GM13977 (cell line): ENCODE measurements at regions not wholly inside any gene's neighbourhood (a gene's known extent, or its start where the extent isn't known, plus 50 kb on each side); places are given as distances from the start of the nearest gene placed in this dataset.

ENCODE experiments used
- DNase-seq: peaks from one replicate; pipeline ENCODE4 v3.0.0; 2012; ENCODE audit warnings: low spot score
- in situ Hi-C: fragments of 300-500 bp; cut with MboI; formaldehyde crosslinking; loops from one replicate; pipeline ENCODE4 v1.12.0; 2022; ENCODE audit warnings: low sequenced_read_pairs, low pct_unique_long_range_greater_than_20kb, mixed read lengths, inconsistent platforms; ENCODE audit not compliant: unreplicated experiment
- TF ChIP-seq, protein P1 (sequence below): IDR thresholded peaks from 2 replicates; pipeline ENCODE4 v1.5.1; 2012; ENCODE audit warnings: mild to moderate bottlenecking, control low read depth; ENCODE audit not compliant: insufficient read depth; ENCODE audit errors: extremely low read depth, missing control alignments

DNA sequence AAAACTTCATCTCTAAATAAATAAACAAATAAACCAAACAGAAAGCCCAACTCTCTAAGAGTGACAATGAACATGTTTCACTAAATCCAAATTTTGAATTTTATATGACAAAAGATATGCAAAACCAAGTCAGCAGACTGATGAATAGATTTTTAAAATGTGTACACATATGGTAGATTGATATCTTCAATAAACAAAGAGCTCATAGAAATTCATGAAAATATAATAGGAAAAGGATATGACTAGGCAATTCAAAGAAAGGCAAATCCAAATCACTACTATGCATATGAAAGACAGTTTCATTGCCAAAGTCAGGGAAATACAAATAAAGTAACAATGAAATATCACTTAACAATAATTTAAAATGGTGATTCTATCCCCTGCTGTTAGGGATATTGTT is 63.7 kb upstream of the NBEA start:
- TF ChIP-seq, protein P1, sequence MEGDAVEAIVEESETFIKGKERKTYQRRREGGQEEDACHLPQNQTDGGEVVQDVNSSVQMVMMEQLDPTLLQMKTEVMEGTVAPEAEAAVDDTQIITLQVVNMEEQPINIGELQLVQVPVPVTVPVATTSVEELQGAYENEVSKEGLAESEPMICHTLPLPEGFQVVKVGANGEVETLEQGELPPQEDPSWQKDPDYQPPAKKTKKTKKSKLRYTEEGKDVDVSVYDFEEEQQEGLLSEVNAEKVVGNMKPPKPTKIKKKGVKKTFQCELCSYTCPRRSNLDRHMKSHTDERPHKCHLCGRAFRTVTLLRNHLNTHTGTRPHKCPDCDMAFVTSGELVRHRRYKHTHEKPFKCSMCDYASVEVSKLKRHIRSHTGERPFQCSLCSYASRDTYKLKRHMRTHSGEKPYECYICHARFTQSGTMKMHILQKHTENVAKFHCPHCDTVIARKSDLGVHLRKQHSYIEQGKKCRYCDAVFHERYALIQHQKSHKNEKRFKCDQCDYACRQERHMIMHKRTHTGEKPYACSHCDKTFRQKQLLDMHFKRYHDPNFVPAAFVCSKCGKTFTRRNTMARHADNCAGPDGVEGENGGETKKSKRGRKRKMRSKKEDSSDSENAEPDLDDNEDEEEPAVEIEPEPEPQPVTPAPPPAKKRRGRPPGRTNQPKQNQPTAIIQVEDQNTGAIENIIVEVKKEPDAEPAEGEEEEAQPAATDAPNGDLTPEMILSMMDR: no peak
- in situ Hi-C loops: no loop called here
- no peak for DNase-seq

DNA sequence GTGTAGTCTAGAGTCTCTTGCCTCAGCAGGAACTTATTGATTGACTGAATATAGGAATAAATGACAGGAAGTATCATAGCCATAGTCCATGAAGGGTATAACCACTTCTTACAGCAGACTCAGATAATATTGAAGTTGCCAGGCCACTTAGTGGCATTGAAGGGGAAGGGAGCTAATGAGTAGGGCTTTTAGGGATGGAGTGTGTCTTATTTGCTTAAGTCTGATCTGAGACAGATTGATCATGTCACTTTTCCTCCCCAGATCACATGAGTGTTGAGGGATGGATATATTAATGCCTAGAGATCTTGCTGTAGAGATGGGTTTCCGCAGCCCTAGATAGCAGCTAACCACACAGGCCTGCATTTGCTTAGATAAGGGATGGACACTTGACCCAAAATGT is 62.2 kb upstream of the NBEA start:
- TF ChIP-seq, protein P1: no peak
- no peak for DNase-seq

DNA sequence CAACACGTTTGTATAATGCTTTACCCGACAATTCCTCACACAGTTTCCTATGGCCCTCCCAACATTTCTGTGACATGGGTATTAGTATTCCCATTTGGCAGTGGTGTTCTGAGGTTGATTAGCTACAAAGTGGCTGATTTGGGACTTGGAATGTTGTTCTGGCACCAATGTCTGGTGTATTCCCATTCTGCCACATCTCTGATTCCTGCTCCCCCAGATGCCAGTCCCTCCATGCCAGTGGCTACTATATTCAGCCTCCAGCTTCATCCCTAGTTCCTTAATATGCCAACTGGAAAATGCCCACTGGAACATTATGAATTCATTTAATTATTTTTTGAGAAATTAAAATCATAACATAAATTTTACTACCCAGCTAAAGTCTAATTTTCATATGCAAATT is 60.6 kb upstream of the NBEA start:
- in situ Hi-C loops: no loop called here
- DNase-seq: no peak
- TF ChIP-seq, protein P1: no peak

More for the DNA sequence above, 62.2 kb upstream of the NBEA start:
- in situ Hi-C loops: no loop called here

DNA sequence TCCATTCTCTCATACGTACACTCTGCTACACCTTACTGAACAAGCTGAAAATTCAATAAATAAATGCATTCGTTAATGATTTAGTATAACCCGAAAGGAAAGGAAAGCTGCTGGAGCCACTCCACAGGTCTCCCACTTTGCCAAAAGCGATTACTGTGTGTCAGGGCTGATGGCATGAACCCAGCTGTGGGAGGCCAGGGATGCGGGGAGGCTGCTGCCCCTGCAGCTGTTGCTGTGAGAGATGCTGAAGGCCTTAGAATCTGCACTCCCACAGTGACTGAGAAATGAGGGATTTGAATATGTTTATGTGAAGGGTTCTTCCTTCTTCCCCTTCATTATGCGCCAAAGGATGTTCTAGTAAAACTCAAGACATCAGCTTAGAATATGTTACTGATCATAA is 58.7 kb upstream of the NBEA start:
- in situ Hi-C loops: no loop called here
- DNase-seq: no peak
- TF ChIP-seq, protein P1: no peak

DNA sequence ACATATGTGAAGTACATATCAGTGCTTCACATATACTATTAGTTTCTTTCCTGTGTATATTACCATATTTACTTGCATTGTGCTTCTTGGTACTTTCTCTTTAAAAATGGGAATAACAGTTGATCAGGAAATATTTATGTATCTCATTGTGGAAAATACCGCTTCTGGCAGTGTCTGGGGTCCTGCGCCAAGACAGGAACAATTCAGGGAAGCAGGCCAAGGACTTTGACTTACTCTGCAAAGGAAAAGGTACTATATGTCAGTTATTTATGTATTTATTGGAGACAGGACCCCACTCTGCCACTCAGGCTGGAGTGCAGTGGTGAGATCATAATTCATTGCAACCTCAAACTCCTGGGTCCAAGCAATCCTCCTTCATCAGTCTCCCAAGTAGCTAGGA is 57.7 kb upstream of the NBEA start:
- TF ChIP-seq, protein P1: no peak
- in situ Hi-C loops: no loop called here
- no peak for DNase-seq

DNA sequence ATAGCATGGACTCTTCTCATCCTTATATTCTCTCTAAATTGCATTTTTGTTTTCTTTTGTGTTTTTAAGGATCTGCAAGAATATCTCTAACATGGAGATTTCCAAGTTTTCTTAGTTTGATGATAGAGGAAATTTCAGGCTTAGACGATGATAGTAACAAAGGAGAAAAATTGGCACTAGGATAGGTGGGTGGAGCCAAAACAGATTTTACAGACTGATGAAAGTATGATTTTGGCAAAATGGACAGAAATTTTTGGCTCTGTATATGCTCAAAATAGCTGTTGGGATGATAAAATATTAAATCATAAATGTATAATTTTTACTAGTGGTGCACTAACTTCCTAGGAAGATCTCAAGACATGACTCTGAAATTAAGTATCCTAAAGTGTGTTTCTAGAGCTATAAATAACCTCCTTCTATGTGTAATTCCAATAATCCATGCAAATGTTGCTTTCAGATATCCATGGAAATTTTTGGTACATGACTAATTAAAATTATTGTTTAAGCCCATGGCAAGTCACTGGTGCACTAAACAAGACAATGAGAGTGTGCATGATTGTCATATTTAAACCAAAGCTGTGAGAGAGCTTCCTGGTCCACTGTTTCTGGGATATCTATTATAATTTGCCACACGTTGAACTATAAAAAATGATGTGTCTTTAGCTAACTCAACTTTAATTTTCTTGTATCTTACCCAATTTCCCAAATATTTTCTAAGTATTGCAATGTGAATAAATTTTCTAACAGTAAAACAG is 55.8 kb upstream of the NBEA start:
- TF ChIP-seq, protein P1: no peak
- in situ Hi-C loops: no loop called here
- DNase-seq: no peak
